ENCODE measurements at regions not wholly inside any gene's neighbourhood (a gene's known extent, or its start where the extent isn't known, plus 50 kb on each side); places are given as distances from the start of the nearest gene placed in this dataset.

DNA sequence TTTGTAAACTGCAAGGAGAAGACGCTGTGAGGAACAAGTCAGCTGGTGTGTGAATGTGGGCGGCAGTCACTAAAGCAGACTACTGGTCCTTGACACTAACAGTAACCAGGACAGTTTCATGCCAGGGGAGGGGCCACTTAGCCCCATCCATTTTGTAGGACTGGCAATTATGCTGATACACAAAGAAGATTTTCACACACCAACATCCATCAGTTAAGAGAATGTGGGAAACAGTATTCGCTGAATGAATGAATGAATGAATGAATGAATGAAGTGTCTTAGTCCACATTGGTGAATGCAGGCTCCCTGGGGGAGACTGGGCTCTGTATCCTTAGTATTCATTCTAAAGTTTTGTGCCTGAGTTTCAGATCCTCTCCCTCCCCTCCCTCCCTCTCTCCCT is 590.4 kb downstream of the BRD1 start:
- in situ Hi-C loops (cut with MboI; ENCODE audit: low sequenced_read_pairs) = no loop called here

- in situ Hi-C loops (cut with MboI; ENCODE audit: low sequenced_read_pairs) = no loop called here
These were observed 591.1 kb downstream of the BRD1 start for GRCh38 chr22:49236541-49237075.

DNA sequence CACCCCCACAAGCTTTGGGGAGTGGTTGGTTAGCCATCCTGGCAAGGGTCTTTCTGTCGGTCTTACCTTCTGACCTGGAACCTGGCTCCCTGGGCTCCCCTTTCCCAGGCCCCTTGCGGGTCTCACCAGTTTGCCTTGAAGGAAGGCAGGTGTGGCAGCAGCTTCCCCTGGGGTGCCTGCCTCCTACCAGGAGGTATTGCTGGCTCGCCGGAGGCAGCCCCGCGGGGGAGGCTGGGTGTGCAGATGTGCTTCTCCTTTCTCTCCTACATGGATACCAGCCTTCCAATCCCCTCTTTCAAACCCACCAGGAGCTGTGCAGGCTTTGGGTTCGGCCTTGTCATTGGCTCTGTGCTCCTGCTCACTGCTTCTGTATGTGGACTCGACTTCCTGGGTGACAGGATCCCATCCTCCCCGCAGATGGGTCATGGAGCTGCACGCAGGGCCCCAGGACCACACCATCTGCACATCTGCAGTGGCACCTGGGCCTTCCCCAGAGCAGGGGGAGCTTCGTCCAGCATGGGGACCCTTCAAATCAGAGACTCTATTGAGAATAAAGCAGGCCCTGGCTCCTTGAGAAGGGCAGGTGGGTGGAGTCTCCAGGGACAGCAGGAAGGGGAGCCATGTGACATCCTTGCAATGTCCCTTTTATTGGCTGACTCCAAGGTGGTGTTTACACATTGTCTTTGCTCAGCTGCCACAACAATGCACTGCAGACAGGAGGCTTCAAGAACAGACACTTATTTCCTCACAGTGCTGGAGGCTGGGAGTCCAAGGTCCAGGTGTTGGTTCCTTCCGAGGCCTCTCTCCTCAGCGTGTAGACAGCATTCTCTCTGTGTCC is 592.0 kb downstream of the BRD1 start:
- in situ Hi-C loops (cut with MboI; ENCODE audit: low sequenced_read_pairs) = no loop called here

- in situ Hi-C loops (cut with MboI; ENCODE audit: low sequenced_read_pairs) = no loop called here
These were observed 593.2 kb downstream of the BRD1 start for GRCh38 chr22:49234459-49234858.

DNA sequence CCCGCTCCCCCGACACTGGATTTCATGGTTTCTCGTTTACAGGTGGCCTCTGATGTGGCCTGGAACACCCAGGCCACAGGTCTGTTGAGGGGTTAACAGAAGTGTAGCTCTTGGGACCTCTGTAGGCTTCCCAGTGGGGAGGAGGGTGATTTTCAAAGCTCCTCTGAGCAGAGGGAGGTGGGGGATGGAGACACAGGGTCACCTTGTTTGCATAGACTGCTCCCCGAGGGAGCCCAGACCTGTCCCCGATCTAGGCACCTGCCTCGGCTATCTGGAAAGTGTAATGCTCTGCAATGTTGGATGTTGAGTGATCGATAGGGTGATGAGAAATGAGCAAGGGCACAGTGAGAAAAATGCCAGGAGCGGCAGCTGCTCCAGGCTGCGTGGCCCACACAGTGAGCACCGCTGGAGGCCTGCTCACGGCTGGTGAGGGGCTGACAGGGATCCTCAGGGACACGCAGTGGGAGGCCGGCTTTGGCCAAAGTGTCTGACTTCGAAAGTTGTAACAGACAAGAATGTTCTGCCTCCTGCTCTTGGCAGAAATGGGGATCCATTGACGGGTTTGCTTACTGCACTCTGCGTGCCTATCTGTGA is 594.1 kb downstream of the BRD1 start:
- in situ Hi-C loops (cut with MboI; ENCODE audit: low sequenced_read_pairs) = no loop called here

DNA sequence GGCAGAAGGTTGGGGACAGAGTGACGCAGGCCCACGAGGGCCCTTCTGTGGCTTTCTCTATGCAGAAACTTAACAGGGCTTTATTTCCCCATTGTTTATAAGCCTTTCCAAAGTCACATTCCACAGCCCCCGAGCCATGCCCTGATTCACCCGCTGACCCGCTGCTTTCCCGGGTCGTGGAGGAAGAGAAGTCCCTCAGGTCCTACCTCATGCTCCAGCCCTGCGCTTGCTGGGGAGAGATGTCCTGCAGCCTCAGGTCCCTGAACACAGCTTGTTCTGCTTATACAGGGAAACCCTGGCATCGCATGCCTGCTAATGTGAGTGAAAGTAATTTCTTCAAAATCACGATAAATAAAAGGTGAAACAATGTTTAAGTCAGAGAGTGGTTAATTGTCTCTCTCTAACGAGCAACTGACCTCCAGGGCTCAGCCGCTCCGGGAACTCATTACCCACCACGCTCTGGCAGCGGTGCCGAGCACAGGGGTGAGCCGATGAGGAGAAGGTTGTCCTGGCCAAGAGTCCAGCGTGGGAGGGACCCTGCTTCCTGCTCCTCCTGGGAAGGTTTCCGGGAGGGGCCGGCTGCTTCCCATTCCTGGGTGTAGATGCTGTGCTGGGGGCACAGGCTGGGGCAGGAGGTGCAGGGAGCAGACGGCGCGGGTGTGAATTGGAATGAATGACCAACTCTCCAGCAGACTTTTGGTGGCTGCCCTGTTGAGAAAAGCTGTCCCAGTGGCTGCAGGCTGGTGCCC is 595.2 kb downstream of the BRD1 start:
- in situ Hi-C loops (cut with MboI; ENCODE audit: low sequenced_read_pairs) = no loop called here

DNA sequence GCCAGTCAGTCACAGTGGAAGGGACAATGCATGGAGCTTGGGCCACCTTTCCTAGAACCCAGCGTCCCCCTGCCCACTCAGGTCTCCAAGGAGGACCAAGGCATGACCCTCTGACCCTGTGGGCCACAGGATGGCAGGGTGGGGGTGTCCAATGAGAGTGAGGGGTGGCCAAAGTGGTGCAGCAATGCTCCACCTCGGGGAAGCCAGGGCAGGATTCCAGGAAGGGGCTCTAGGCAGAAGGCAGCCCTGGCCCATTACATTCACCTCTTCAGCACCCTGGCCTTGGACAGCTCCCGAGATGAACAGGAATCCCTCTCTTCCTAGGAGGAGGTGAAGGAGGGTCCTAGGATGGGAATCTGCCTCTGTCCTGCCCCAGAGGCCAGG is 597.5 kb downstream of the BRD1 start:
- in situ Hi-C loops (cut with MboI; ENCODE audit: low sequenced_read_pairs) = no loop called here

DNA sequence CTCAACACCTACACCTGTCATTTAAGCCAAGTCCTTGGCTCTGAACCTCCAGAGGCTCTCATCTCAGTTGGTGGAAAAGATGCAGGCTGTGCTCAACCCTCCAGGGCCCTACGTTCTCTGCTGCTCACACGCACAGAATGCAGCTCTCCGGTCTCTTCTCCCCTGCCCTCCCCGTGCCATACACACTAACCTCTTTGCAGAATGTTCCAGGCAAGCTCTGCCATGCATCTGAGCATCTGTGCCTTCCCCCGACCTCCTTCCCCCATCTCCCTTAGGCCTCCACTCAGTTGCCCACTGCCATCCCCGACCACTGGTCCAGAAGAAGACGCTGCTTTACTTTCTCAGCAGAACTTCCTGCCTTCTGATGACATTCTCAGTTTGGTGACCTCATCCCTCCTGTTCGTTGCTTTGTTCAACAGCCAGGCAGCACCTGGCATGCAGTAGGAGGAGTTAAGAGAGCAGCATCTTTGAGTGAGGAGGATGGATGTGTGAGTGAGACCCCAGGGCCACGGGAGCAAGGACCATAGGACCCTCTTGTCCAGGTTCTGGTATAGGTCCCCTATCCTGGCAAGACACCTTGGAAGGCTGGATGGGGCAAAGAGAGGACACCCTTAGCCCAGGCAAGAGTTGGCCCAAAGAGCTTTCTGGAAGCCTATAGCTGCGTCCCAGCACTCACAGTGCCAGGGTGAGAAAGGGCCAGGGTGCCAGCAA is 598.0 kb downstream of the BRD1 start:
- in situ Hi-C loops (cut with MboI; ENCODE audit: low sequenced_read_pairs) = no loop called here

GRCh38 chr22:49228431-49229037 is 599.1 kb downstream of the BRD1 start:
- in situ Hi-C loops (cut with MboI; ENCODE audit: low sequenced_read_pairs) = no loop called here

- in situ Hi-C loops (cut with MboI; ENCODE audit: low sequenced_read_pairs) = no loop called here
These were observed 600.0 kb downstream of the BRD1 start for GRCh38 chr22:49227670-49228069.

- in situ Hi-C loops (cut with MboI; ENCODE audit: low sequenced_read_pairs) = no loop called here
These were observed 601.6 kb downstream of the BRD1 start for GRCh38 chr22:49226096-49226495.

DNA sequence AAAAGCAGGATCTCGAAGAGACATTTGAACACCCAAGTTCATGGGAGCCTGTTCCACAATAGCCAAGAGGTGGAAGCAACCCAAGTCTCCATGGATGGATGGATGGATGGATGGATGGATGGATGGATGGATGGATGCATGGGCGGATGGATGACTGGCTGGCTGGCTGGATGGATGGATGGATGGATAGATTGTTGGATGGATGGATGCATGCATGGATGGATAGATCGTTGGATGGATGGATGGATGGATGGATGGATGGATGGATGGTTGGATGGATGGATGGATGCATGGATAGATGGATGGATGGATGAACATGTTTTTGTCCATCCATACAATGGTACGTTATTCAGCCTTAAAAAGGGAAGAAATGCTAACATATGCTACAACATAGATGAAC is 603.4 kb downstream of the BRD1 start:
- in situ Hi-C loops (cut with MboI; ENCODE audit: low sequenced_read_pairs) = no loop called here

- in situ Hi-C loops (cut with MboI; ENCODE audit: low sequenced_read_pairs) = no loop called here
These were observed 609.5 kb downstream of the BRD1 start for GRCh38 chr22:49218142-49218541.

DNA sequence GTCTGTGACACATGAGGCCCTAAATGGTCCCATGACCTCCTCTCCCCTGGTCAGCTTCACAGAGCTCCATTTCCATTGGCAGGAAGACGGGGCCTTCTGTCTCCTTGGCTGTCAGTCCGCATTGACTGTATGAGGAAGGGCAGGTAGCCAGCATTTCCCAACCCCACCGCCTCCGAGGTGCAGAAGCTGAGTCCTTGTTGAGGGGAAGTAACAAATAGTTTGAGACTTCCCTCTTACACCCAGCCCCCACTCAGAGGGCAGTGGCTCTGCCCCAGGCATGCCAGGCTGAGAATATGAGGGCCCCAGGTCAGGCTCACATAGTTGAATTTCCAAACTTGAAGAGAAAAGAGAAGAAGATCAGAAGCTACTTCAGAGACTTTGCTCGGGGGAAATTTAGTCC is 611.1 kb downstream of the BRD1 start:
- in situ Hi-C loops (cut with MboI; ENCODE audit: low sequenced_read_pairs) = no loop called here

DNA sequence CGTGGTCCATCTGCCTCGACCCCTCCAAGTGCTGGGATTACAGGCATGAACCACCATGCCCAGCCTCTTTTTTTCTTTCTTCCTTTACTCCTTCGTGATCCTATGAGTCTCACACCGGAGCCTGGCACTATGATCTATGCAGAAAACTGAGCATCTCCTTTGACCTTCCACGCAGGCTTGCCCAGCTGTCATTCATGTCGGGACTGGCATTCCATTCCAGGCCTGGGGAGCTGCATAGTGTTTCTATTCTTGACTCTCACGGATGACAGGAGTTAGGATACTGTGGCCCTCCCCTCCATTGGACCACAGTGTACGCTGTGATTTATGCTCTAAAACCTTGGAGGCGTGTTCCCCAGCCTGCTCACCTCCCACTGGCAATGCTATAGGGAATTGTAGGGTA is 611.8 kb downstream of the BRD1 start:
- in situ Hi-C loops (cut with MboI; ENCODE audit: low sequenced_read_pairs) = no loop called here

DNA sequence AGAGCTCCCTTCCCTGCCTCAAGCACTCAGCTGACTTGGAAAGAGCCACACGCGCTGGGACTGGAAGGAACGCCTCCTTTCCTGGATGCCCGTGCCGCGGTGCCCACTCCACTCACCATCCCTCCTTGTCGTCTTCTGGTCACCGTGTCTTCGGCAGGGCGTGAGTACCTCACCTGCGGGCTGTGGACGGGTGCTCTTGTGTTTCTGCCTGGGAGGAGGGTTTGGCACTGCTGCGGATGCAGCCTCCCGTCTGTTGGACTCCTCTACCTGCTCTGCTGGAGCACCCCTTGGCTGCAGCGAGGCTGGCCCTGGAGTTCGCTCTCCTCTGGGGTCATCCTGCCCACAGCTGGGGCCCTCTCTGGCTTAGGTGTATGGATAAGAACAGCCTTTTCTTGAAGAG is 612.7 kb downstream of the BRD1 start:
- in situ Hi-C loops (cut with MboI; ENCODE audit: low sequenced_read_pairs) = no loop called here

DNA sequence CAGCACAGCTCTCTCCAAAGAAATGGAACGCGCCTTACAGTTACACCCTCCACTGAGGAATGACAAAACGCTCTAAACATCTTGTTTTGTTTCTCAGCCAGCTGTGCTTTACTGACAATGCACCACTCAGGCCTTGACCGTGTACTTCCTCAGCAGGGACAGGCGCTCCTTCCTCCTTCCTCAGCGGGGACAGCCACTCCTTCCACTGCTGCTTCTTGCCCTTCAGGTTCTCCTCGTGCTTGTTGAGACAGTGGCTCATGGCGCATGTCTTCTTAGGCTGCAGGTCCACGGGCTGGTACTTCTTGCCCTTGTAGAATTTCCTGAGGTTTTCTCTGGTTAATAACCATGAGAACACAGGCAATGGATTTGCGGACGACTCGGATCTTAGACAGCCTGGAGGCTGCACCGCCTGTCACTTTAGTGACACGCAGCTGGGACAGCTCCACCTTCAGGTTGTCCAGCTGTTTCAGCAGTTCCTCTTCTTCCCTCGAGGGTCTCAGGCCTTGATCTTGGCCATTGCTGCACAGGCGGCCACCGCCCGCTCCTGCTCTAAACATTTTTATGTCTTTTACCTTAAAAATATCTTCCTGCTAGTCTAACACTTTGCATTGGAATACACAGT is 613.8 kb downstream of the BRD1 start:
- in situ Hi-C loops (cut with MboI; ENCODE audit: low sequenced_read_pairs) = no loop called here

- in situ Hi-C loops (cut with MboI; ENCODE audit: low sequenced_read_pairs) = no loop called here
These were observed 615.2 kb downstream of the BRD1 start for GRCh38 chr22:49212466-49212865.

DNA sequence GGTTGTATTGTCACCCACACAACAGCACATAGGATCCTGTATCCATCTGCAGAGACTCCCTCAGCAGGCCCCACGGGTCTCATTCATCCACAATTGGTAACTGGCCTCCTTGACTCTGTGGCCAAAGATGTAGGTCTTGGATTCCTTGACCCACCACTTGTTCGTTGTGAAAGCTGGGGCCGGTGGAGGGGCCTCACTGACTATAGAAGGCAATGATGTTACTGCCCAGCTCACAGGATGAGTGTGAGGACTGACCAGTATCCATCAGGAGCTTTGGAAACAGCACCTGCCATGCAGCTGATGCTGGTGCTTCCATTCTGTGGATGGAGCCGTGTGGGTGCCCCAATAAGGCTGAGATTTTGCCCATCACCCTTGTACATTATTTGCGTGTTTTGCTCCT is 615.7 kb downstream of the BRD1 start:
- in situ Hi-C loops (cut with MboI; ENCODE audit: low sequenced_read_pairs) = no loop called here

GRCh38 chr22:49211176-49211575 is 616.5 kb downstream of the BRD1 start:
- in situ Hi-C loops (cut with MboI; ENCODE audit: low sequenced_read_pairs) = no loop called here
